HG02678 (cell line): ENCODE measurements at regions not wholly inside any gene's neighbourhood (a gene's known extent, or its start where the extent isn't known, plus 50 kb on each side); places are given as distances from the start of the nearest gene placed in this dataset.

ENCODE experiments used
- ATAC-seq: cut with Tn5 transposase; IDR thresholded peaks from one replicate; pipeline ENCODE4 v1.9.1; 2021; ENCODE audit warnings: mild to moderate bottlenecking, moderate library complexity; ENCODE audit not compliant: unreplicated experiment

DNA sequence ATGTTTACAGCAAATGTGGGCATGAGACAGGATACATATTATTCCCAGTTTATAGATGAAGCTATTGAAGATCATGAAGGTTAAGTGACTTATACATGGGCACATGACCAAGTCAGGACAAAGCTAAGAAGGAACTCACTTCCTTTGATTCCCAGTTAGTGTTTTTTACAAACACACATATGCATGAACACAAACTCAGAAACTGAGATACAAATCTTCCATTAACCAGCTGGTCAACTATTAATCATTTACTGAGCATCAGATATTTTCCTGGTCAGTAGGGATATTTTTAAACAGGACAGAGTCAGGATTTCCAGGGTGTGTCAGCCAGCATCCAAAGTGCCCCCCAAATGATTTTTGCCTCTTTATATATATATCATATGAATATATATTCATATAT is 222.2 kb downstream of the OGFRL1 start:
- ATAC-seq: no peak

DNA sequence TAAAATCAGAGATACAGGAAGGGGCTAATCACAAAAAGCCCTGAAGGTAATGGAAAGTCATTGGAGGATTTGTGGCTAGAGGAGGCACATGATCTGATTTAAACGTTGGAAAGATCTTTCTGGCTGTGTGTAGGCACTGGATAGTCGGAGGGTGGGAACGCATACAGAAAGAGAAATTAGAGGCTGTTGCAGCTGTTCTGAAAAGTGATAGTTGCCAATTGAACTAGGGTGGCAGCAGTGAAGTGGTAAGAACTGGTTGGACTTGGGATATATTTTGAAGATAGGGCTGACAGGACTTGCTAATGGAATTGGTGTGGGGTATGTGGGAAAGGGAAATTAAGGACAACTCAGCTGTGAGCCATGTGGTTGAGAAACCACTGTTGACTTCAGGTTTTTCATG is 223.6 kb downstream of the OGFRL1 start:
- ATAC-seq: no peak

DNA sequence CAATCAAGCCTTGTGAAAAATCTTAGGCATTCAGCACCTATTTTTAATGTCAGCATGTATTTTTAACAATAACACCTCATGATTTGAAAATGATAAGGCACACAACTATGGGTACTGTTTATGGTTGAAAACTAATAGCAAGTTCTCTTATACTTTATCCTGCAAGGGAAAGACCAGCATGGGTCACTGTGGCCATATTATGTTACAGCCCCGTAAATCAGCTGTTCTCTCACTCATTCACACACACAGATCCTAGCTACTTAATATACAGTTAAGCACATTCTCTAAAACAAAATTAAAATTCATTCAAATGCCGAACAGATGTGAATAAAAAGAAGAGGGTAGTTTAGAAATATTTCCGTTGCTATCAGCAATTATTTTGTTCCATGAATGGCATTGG is 224.4 kb downstream of the OGFRL1 start:
- no peak for ATAC-seq

DNA sequence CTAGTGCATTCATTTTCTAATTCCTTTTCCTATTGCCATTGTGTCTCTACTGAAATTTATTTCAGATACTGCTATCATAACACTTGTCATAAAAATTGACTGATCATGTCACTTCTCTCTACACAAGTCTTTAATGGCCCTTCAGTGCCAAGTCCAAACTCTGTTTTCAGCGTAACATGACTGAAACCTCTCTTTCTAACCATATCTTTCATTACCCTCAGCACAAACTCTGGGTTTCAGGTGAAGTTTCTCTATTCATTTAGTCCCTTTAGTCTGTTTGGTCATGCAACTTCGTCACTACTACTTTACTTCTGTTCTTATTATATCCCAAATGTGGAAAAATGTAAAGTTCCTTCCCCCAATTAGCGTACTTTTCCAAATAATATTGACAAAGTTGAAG is 234.9 kb downstream of the OGFRL1 start:
- no peak for ATAC-seq

DNA sequence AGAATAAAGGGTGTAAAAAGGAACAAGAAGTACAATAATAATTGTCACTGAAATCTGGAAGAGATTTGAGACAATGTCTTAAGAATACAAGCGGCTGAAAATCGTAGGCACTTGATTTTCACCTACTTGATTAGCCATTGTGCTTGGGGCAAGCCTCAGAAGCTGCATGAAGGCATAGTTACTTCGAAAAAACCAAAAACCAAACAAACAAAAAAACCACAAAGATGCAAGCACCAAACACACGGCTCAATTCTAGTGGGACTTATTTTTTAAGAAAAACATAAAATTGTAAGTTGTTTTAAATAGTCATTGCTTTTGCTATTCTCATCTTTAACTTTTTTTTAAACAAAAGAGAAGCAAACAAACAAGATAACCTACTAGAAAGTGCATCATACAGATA is 235.6 kb downstream of the OGFRL1 start:
- ATAC-seq: no peak

- ATAC-seq: no peak
Measured at GRCh38 chr6:71527886-71528285, 239.3 kb downstream of the OGFRL1 start.

GRCh38 chr6:71529026-71529425 is 240.4 kb downstream of the OGFRL1 start:
- no peak for ATAC-seq

DNA sequence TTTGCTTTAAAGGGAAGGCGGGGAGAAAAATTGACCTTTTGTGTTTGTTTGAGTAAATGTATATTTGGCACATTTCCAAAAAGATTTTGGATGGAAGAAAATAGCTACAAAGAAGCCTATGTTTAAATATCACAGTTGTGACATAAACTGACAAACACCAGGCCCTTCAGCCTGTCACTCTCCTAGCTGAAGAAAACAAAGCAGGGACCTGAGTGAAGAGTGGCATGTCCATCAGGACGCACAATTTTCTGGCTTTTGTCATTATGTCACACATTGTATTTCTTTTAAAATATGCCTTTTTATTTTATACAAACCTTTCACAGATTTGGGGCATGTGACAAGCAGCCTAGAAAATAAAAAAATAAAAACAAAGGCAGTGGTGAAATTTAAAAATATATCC is 241.2 kb downstream of the OGFRL1 start:
- no peak for ATAC-seq

- no peak for ATAC-seq
Measured at GRCh38 chr6:71531006-71531405, 242.4 kb downstream of the OGFRL1 start.

- no peak for ATAC-seq
Measured at GRCh38 chr6:71531841-71532240, 243.2 kb downstream of the OGFRL1 start.

GRCh38 chr6:71533939-71534379 is 245.3 kb downstream of the OGFRL1 start:
- no peak for ATAC-seq

DNA sequence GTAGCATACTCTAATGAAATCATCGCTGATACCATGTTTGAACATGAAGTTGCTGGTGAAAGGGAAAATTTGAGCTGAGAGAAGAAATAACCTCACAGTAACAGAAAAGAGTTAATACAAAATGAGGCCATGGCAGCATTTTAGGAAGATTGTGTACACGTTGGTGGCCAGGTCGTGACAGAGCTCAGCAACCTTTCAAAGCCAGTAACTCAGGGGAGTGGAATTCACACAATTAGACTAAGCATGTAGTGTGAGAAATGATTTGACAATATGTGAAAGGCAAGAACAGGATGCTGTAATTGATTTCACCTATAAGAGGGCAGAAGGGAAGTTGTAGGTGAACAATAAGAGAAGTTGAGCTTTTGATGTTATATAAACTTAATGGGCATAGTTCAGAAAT is 246.3 kb downstream of the OGFRL1 start:
- ATAC-seq: no peak

DNA sequence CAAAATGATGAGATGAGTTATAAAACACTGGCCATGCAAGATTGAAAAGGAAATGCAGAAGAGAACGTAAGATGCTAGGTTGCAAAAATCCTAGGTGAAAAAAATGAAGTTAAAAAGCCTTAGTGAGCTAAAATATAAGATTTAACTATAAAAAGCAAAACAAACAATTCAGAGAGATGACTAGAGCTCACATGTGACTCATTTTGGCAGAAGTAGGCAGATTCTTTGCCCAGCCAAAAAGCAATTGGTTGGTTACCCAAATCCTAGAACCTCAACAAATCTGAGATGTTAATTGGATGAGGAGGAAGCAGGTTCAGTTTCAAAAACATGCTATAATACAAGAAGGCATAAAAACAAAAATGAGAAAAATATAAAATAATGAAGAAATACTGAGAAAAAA is 249.1 kb downstream of the OGFRL1 start:
- no peak for ATAC-seq

GRCh38 chr6:71544028-71544427 is 255.4 kb downstream of the OGFRL1 start:
- no peak for ATAC-seq

DNA sequence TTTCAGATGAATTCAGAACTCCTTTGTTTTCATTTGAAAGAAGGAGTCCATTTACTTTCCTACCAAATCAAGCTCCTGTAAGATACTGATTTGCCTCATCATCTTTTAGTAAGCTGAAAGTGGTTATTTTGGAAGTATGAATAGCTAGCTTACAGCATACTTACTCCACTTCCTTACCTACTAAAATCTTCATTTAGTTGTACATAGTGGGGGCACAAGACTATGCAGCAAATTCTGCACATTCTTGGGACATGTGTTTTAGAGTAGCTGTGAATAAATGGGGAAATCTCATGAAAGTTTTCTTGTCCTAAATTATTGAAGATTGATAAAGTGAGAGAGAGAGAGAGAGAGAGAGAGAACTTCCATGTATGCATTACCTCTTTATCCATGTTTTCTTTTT is 256.3 kb downstream of the OGFRL1 start:
- no peak for ATAC-seq

- ATAC-seq: no peak
Measured at GRCh38 chr6:71545905-71546304, 257.3 kb downstream of the OGFRL1 start.

GRCh38 chr6:71551798-71552197 is 263.2 kb downstream of the OGFRL1 start:
- ATAC-seq: no peak

GRCh38 chr6:71556141-71556540 is 267.5 kb downstream of the OGFRL1 start:
- ATAC-seq: no peak

- no peak for ATAC-seq
Measured at GRCh38 chr6:71558974-71559373, 270.4 kb downstream of the OGFRL1 start.

DNA sequence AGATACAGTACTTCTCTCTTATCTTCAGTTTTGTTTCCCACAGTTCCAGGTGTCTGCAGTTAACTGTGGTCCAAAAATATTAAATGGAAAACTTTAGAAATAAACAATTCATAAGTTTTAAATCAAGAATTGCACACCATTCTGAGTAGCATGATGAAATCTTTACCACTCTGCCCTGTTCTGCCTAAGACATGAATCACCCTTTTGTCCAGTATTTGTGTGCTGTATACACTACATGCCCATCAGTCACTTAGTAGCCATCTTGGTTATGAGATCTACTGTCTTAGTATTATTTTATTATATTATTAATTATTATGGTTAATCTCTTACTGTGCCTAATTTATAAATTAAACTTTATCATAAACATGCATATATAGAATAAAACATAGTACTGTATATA is 279.0 kb downstream of the OGFRL1 start:
- no peak for ATAC-seq

- no peak for ATAC-seq
Measured at GRCh38 chr6:71577766-71578165, 289.2 kb downstream of the OGFRL1 start.

- no peak for ATAC-seq
Measured at GRCh38 chr6:71579902-71580301, 291.3 kb downstream of the OGFRL1 start.

- no peak for ATAC-seq
Measured at GRCh38 chr6:71582820-71583219, 294.2 kb downstream of the OGFRL1 start.
